Neural progenitor cell (in vitro differentiated cells): ENCODE measurements at regions not wholly inside any gene's neighbourhood (a gene's known extent, or its start where the extent isn't known, plus 50 kb on each side); places are given as distances from the start of the nearest gene placed in this dataset.

ENCODE experiments used
- CTCF ChIP-seq: fragments of 200-600 bp; sonication (generic); IDR thresholded peaks from 2 replicates; pipeline ENCODE4 v1.5.1; 2017; ENCODE audit warnings: antibody characterized with exemption, mild to moderate bottlenecking
- EZH2 ChIP-seq: fragments of 200-600 bp; sonication (generic); IDR thresholded peaks from 2 replicates; pipeline ENCODE4 v1.6.1; 2017; ENCODE audit warnings: antibody characterized with exemption, mild to moderate bottlenecking, moderate library complexity

- TF ChIP-seq CTCF (no peak), EZH2 (no peak)
Measured at GRCh38 chr18:57956491-57956890, 87.5 kb upstream of the NEDD4L start.
